ENCODE measurements at regions not wholly inside any gene's neighbourhood (a gene's known extent, or its start where the extent isn't known, plus 50 kb on each side); places are given as distances from the start of the nearest gene placed in this dataset.

GRCh38 chr13:53460796-53461195, 432.2 kb downstream of the OLFM4 start:
- Histone ChIP-seq H3K9me3 (ENCODE audit: low read depth, low read length, poor library complexity, severe bottlenecking) (no peaks in the 10 kb centered on the region), H3K4me1 (ENCODE audit: insufficient read depth, low read length, poor library complexity, severe bottlenecking) (no peaks in the 10 kb centered on the region), H3K4me3 (ENCODE audit: low read depth, low read length, poor library complexity, severe bottlenecking) (no peak overlapping the region), H3K36me3 (ENCODE audit: insufficient read depth, low read length, poor library complexity, severe bottlenecking) (no peaks in the 10 kb centered on the region), H3K27me3 (replicated peaks; ENCODE audit: insufficient read depth, low read depth, low read length, poor library complexity) (no peaks in the 10 kb centered on the region), H3K27ac (ENCODE audit: low read depth, low read length, poor library complexity, severe bottlenecking) (no peak overlapping the region)
- TF ChIP-seq EZH2 (IDR thresholded peaks at IDR 0.05; ENCODE audit: borderline replicate concordance, low read depth, low read length, poor library complexity, severe bottlenecking): no peak
- TF ChIP-seq, protein P1, sequence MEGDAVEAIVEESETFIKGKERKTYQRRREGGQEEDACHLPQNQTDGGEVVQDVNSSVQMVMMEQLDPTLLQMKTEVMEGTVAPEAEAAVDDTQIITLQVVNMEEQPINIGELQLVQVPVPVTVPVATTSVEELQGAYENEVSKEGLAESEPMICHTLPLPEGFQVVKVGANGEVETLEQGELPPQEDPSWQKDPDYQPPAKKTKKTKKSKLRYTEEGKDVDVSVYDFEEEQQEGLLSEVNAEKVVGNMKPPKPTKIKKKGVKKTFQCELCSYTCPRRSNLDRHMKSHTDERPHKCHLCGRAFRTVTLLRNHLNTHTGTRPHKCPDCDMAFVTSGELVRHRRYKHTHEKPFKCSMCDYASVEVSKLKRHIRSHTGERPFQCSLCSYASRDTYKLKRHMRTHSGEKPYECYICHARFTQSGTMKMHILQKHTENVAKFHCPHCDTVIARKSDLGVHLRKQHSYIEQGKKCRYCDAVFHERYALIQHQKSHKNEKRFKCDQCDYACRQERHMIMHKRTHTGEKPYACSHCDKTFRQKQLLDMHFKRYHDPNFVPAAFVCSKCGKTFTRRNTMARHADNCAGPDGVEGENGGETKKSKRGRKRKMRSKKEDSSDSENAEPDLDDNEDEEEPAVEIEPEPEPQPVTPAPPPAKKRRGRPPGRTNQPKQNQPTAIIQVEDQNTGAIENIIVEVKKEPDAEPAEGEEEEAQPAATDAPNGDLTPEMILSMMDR (conservative IDR thresholded peaks at IDR 0.05; ENCODE audit: low read depth, low read length): no peak
- DNase-seq (ENCODE audit: low spot score): no peak
- POLR2A ChIA-PET (ENCODE audit: low non-redundant PET): no interaction called here
- BruUV-seq (replicated peaks): no TSS peak
- intact Hi-C loops (cut with micrococcal nuclease; ENCODE audit: unreplicated experiment): no loop called here
- CTCF ChIA-PET: no interaction called here

- no peak overlapping the region for H3K27ac ChIP-seq (ENCODE audit: low read depth, low read length, poor library complexity, severe bottlenecking)
- H3K4me3 ChIP-seq (ENCODE audit: low read depth, low read length, poor library complexity, severe bottlenecking): no peak overlapping the region
- no peaks in the 10 kb centered on the region for H3K36me3 ChIP-seq (ENCODE audit: insufficient read depth, low read length, poor library complexity, severe bottlenecking)
- no peaks in the 10 kb centered on the region for H3K9me3 ChIP-seq (ENCODE audit: low read depth, low read length, poor library complexity, severe bottlenecking)
- intact Hi-C loops (cut with micrococcal nuclease; ENCODE audit: unreplicated experiment): no loop called here
- BruUV-seq (replicated peaks): no TSS peak
- no peak for DNase-seq (ENCODE audit: low spot score)
- no peak for TF ChIP-seq EZH2 (IDR thresholded peaks at IDR 0.05; ENCODE audit: borderline replicate concordance, low read depth, low read length, poor library complexity, severe bottlenecking)
- TF ChIP-seq, protein P1 (conservative IDR thresholded peaks at IDR 0.05; ENCODE audit: low read depth, low read length): no peak
- CTCF ChIA-PET: no interaction called here
- POLR2A ChIA-PET (ENCODE audit: low non-redundant PET): no interaction called here
- H3K27me3 ChIP-seq (replicated peaks; ENCODE audit: insufficient read depth, low read depth, low read length, poor library complexity): no peaks in the 10 kb centered on the region
- H3K4me1 ChIP-seq (ENCODE audit: insufficient read depth, low read length, poor library complexity, severe bottlenecking): no peaks in the 10 kb centered on the region
Observed at GRCh38 chr13:53463106-53463505, 434.5 kb downstream of the OLFM4 start.

GRCh38 chr13:53466576-53466975, 438.0 kb downstream of the OLFM4 start:
- POLR2A ChIA-PET (ENCODE audit: low non-redundant PET): no interaction called here
- H3K27me3 ChIP-seq (replicated peaks; ENCODE audit: insufficient read depth, low read depth, low read length, poor library complexity): no peaks in the 10 kb centered on the region
- no peaks in the 10 kb centered on the region for H3K4me1 ChIP-seq (ENCODE audit: insufficient read depth, low read length, poor library complexity, severe bottlenecking)
- BruUV-seq (replicated peaks): no TSS peak
- H3K36me3 ChIP-seq (ENCODE audit: insufficient read depth, low read length, poor library complexity, severe bottlenecking): no peaks in the 10 kb centered on the region
- no peak overlapping the region for H3K27ac ChIP-seq (ENCODE audit: low read depth, low read length, poor library complexity, severe bottlenecking)
- H3K9me3 ChIP-seq (ENCODE audit: low read depth, low read length, poor library complexity, severe bottlenecking): no peaks in the 10 kb centered on the region
- DNase-seq (ENCODE audit: low spot score): no peak
- TF ChIP-seq, protein P1 (conservative IDR thresholded peaks at IDR 0.05; ENCODE audit: low read depth, low read length): no peak
- TF ChIP-seq EZH2 (IDR thresholded peaks at IDR 0.05; ENCODE audit: borderline replicate concordance, low read depth, low read length, poor library complexity, severe bottlenecking): no peak
- H3K4me3 ChIP-seq (ENCODE audit: low read depth, low read length, poor library complexity, severe bottlenecking): no peak overlapping the region
- CTCF ChIA-PET: no interaction called here
- intact Hi-C loops (cut with micrococcal nuclease; ENCODE audit: unreplicated experiment): no loop called here

All from A673 (cell line).